ENCODE measurements at regions not wholly inside any gene's neighbourhood (a gene's known extent, or its start where the extent isn't known, plus 50 kb on each side); places are given as distances from the start of the nearest gene placed in this dataset.

GRCh38 chr3:135490219-135490915 lies 475.2 kb upstream of the PPP2R3A start:
- no peak for DNase-seq

GRCh38 chr3:135491491-135492205 lies 473.9 kb upstream of the PPP2R3A start:
- DNase-seq, result no peak

- DNase-seq, result no peak
Measured at GRCh38 chr3:135495891-135496290, 469.6 kb upstream of the PPP2R3A start.

- no peak for DNase-seq
Measured at GRCh38 chr3:135497979-135498378, 467.5 kb upstream of the PPP2R3A start.

- DNase-seq, result no peak
Measured at GRCh38 chr3:135499426-135499825, 466.1 kb upstream of the PPP2R3A start.

GRCh38 chr3:135500034-135500433 lies 465.5 kb upstream of the PPP2R3A start:
- no peak for DNase-seq

GRCh38 chr3:135503065-135503759 lies 462.3 kb upstream of the PPP2R3A start:
- no peak for DNase-seq

GRCh38 chr3:135503760-135504686 lies 461.5 kb upstream of the PPP2R3A start:
- peak; percentile 57 for DNase-seq

GRCh38 chr3:135513106-135514059 lies 452.1 kb upstream of the PPP2R3A start:
- DNase-seq, result no peak

GRCh38 chr3:135514060-135514448 lies 451.5 kb upstream of the PPP2R3A start:
- no peak for DNase-seq

GRCh38 chr3:135516143-135516542 lies 449.4 kb upstream of the PPP2R3A start:
- DNase-seq, result no peak

- DNase-seq, result no peak
Measured at GRCh38 chr3:135528413-135529015, 437.0 kb upstream of the PPP2R3A start.

- DNase-seq, result no peak
Measured at GRCh38 chr3:135532021-135532420, 433.5 kb upstream of the PPP2R3A start.

- DNase-seq, result no peak
Measured at GRCh38 chr3:135538123-135538522, 427.4 kb upstream of the PPP2R3A start.

GRCh38 chr3:135539351-135539750 lies 426.2 kb upstream of the PPP2R3A start:
- DNase-seq, result no peak

- no peak for DNase-seq
Measured at GRCh38 chr3:135539854-135540253, 425.7 kb upstream of the PPP2R3A start.

GRCh38 chr3:135549928-135550494 lies 415.5 kb upstream of the PPP2R3A start:
- no peak for DNase-seq

GRCh38 chr3:135556174-135556573 lies 409.4 kb upstream of the PPP2R3A start:
- no peak for DNase-seq

- no peak for DNase-seq
Measured at GRCh38 chr3:135558150-135558783, 407.3 kb upstream of the PPP2R3A start.

- no peak for DNase-seq
Measured at GRCh38 chr3:135558906-135559305, 406.6 kb upstream of the PPP2R3A start.
